ENCODE measurements at regions not wholly inside any gene's neighbourhood (a gene's known extent, or its start where the extent isn't known, plus 50 kb on each side); places are given as distances from the start of the nearest gene placed in this dataset.

DNA sequence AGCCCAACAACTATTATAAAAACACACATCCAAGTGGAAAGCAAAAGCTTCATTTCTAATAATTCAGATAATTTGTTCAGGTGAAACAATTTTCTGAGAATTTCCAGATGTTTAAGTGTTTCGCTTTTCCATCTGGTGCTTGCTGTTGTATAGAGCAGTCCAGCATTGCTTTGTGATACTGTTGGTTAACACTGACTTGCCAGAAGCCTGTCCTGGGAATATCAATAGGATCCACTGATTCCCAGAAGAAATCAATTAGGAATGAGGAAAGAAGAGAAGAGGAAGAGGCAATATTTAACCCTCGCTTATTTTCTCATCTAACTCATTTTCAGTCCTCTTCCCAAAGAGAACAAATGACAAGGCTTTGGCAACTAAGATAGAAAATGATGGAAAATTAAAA, 94.9 kb upstream of the DDIT4L start:
- peak in 2 of 3 donors; percentile 75 to 76 for DNase-seq

DNA sequence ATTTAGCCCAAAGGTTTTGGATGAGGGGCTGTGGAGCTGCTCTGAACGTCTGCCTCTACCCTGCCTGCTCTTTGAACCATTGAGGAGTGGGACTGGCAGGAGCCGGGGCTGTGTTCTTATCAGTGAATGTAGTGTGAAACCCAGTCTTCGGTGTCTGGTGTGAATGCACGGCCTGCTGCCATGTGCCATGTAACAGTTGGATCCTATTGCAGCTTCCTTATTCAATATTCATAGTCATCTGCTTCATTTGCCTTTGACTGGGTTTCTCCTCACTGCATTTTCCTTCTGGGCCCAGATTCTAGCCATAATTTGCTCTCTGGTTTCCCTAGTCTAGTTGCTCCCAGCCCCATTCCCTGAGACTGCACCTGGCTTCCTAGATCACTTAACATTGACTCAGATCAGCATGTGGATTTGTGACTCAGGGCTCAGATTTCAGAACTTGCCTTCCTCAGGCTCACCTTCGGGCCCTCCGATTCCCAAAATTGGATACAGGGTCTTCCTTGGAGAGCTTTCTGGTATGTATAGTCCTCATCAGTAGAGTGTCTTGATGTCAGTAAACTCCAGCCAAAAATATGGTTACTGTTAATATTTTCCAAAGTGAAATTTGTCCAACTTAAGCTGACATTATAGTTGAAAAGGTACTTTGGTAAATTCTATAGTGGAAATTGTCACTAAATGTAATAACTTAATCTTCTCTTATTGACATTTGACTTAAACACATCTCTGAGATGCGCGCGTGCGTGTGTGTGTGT, 94.0 kb upstream of the DDIT4L start:
- DNase-seq, result peak in 1 of 3 donors; percentile 48

DNA sequence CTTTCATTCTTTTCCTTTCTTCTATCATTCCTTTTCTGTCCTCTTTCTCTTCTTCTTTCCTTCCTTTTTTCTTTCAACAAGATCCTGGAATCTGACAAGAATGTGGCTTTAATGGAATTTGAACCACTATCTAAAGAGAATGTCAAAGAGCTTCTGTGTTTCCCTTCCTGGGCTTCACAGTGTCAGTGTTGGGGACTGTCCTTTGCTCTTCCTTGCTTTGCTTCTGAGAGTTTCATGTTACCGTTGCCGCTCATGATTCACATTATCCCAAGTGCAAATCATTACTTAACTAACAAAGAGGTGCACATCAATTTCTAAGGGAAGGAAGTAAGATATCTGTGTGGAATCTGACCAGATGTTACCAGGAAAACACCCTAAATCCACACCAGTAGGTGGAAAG, 90.5 kb upstream of the DDIT4L start:
- DNase-seq, result no peak

DNA sequence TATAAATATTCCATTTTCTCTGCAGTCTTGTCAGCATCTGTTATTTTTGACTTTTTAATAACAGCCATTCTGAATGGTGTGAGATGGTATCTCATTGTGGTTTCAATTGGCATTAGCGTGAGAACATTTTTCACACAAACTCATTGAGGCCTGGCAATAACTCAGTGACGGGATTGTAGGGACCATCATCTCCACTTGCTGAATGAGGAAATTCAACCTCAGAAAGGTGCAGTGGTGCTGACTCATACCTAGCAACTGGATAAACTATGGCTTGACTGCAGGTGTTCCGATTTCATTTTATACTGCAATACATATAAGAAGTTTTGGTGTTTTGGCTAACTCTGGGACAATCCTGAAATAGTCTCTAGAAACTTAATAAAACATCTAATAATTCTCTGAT, 88.3 kb upstream of the DDIT4L start:
- DNase-seq, result no peak

DNA sequence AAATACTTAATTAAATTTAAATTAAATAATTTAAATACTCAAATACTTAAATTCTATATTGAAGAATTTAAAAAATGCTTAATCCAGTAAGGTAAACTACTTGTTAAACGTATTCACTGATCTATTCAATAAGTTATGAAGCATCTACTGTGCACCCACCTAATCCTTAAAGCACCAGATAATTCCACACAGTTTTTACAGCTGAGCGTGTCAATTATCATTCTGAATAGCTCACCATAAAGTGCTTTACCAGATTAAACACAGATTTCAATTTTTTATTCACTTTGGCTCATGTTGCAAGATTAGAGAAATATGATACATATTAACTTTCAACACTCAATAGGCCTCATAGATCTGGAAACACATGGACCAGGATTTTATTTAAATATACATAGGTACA, 79.2 kb upstream of the DDIT4L start:
- no peak for DNase-seq

DNA sequence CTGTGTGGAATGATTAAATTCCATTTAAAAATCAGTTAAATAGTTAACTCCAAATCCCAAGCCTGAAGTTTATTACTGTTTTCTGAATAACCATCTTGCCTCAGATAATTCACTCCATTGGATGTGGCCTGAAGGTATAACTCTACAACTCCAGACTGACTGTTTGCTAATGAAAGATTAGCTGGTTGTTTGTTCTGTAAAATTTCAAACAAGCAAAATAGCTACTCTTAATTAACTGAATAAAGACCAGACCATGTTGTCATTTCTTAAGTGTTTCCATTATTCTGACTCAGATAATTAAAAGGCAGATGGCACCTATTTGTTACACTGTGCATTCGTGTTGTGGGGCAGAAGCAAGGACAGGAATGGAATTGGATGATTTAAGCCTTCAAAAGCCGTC, 78.5 kb upstream of the DDIT4L start:
- DNase-seq, result no peak

DNA sequence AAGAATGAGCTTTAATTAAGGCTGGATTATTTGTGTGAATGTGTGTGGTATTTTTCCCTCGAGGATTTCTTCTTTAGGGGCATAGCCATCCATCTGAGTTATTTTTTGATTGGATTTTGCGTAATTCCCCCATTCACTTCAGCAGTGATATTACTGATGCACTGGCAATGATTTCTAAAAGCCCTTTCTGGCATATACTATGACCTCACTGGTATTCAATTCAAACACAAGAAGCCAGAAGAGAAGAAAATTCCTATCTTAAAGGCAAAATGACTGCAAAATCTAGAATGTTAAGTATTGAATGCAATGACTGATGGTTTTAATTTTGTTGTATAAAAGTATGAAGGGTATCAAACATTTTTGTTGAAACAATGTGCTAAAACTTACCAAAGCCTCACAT, 71.1 kb upstream of the DDIT4L start:
- no peak for DNase-seq

DNA sequence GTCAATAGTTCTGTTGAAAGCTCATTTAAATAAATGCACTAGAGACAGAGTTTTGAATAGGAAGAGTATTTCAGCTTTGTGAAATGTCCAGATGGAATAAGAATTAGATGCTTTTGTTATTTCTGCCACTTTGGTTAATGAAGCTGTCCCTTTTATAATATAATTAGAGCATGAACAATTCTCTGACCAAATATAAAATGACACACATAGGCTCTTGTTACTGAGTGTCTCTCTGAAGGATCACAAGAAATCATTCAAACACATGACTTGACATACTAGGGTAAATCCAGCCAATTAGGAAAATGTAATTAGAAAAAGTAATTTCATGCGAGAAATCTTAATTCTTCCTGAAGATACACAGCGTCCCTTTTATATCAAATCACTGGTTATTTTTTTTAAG, 68.4 kb upstream of the DDIT4L start:
- no peak for DNase-seq

DNA sequence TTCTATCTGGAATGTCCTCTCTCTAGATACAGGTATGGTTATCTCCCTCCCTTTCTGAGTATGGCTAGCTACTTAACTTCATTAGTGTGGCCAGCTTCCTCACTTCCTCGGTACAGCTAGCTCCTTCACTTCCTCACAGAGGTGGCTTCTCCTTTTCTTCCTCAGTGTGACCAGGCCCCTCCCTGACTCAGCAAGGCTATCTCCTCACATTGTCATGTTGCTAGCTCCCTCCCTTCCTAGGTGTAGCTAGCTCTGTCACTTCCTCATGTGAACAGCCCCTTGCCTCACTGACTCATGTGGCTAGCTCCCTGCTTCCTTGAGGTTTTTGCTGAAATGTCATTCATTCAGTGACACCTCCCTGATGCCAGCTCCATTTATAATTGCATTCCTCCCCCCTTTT, 67.3 kb upstream of the DDIT4L start:
- DNase-seq, result no peak

DNA sequence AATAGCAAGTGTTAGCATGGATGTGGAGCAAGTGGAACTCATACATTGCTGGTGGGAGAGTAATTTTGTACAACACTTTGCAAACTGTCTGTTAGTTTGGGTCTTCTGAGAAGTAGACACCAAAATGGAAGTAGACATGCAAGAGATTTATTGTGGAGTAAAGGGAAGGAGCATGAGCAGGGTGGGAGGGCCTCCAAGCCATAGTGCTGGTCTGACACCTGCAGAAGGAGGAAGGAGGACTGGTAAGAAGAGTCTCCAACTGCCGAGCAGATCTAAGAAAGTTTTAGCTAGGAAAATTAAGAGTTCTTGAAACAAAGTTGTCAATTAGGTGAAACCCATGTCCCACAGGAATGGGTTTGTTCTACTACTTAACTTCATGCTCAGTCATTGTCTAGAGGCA, 64.0 kb upstream of the DDIT4L start:
- no peak for DNase-seq

DNA sequence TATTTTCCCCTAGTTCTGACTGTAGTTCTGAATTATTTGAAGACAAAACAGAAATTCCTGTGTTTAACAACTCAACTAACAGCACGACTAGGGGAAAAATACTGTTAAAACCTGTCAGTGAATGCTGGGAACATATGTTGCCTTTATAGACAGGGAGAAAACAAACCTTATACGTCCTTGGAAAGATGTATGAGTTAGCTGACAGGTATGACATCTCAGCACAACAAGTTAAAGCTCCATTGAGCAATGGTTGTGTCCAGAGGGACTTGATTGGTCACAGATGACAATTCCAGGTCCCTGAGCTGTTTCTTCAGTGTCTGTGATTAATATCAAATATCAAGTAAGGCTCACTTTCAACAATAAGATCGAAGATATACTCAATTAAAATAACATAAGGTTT, 58.2 kb upstream of the DDIT4L start:
- no peak for DNase-seq

DNA sequence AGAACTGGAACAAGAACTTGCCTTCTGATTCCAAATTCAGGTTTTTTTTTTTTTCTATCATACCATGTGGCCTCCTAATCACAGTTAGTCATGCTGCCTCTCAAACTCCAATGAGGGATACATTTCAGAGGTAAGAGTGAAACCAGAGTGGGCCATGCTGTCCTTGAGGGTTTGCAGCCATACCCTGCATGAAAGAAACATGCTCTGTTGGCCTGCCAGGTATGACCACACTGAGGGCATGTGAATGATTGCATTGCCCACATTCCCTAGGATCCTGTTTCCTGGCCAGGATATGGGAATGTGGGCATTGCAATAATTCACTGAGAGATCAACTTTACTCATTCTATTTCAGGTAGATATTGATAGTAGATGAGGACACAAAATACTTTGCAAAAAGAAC, 56.4 kb upstream of the DDIT4L start:
- DNase-seq, result no peak

DNA sequence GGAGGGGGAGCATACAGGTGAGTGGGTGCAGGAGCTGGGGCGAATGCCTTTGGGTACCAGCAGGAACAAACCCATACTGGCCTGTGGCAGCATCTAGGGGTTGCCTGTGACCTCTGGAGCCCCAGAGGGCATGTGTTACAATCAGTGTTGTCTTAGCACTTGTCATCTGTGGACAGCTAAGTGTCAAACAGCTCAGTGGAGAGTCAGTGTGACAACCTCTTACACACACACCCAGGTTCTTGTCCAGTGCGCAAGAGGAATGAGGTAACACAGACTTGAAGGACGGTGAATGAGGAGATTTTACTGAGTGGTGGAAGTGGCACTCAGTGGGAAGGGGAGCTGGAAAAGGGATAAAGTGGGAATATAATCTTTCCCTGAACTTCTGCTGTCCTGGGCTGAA, 54.1 kb upstream of the DDIT4L start:
- no peak for DNase-seq

All from muscle of back (tissue), 3 donors.